ENCODE measurements at regions not wholly inside any gene's neighbourhood (a gene's known extent, or its start where the extent isn't known, plus 50 kb on each side); places are given as distances from the start of the nearest gene placed in this dataset.

DNA sequence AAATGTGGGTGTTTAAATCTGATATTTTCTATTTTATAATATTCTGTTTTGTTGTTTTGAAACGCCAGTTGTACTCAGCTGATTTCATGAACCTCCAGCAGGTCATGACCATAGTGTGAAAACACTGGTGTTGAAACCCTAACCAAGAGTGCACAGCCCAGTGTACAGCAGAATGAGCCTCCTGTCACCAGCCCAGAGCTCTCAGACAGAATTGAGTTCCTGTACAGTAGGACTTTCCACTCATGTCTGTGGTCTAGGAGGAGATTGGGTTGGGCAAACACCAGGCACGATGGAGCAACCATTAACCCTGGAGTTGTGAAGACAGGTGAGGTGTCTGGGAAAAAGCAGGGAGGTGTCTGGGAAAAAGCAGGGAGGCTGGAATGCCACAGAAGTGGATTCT is 908.8 kb downstream of the VRK1 start:
- TF ChIP-seq, protein P1, sequence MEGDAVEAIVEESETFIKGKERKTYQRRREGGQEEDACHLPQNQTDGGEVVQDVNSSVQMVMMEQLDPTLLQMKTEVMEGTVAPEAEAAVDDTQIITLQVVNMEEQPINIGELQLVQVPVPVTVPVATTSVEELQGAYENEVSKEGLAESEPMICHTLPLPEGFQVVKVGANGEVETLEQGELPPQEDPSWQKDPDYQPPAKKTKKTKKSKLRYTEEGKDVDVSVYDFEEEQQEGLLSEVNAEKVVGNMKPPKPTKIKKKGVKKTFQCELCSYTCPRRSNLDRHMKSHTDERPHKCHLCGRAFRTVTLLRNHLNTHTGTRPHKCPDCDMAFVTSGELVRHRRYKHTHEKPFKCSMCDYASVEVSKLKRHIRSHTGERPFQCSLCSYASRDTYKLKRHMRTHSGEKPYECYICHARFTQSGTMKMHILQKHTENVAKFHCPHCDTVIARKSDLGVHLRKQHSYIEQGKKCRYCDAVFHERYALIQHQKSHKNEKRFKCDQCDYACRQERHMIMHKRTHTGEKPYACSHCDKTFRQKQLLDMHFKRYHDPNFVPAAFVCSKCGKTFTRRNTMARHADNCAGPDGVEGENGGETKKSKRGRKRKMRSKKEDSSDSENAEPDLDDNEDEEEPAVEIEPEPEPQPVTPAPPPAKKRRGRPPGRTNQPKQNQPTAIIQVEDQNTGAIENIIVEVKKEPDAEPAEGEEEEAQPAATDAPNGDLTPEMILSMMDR (IDR thresholded peaks at IDR 0.05), result no peak
- TF ChIP-seq ZFX (IDR thresholded peaks at IDR 0.05; ENCODE audit: borderline replicate concordance), result no peak
